Spleen (tissue), 7 donors: ENCODE measurements at regions not wholly inside any gene's neighbourhood (a gene's known extent, or its start where the extent isn't known, plus 50 kb on each side); places are given as distances from the start of the nearest gene placed in this dataset.

ENCODE experiments used
- CTCF ChIP-seq, 11 experiments: fragments of 200-600 bp in 7 of 11; fragments of 450-650 bp in 4 of 11; sonication (generic) in 4 of 11; IDR thresholded peaks in 8 of 11; conservative IDR thresholded peaks in 3 of 11; 1 replicate in 7 of 11; 2 replicates in 4 of 11; pipeline versions ENCODE4 v1.4.0 to v1.8.0; 2016 to 2021; ENCODE audit warnings: antibody characterized with exemption in 11 of 11, inconsistent platforms in 4 of 11, mild to moderate bottlenecking in 1 of 11
- POLR2A ChIP-seq, 3 donors: fragments of 450-650 bp; IDR thresholded peaks; one replicate each; pipeline ENCODE4 v1.5.1; 2017; ENCODE audit warnings: antibody characterized with exemption in 3 of 3, mild to moderate bottlenecking in 1 of 3
- POLR2AphosphoS5 ChIP-seq, 3 donors: sonication (generic); formaldehyde crosslinking; IDR thresholded peaks; one replicate each; pipeline ENCODE4 v1.5.1; 2017; ENCODE audit warnings: antibody characterized with exemption in 3 of 3
- donor health status: DM: no; HTN: no; CAD: no; lungs with moderate emphysema.
- donor health status: DM: no; HTN: no; CAD: no.
- donor health status: DM: no; HTN: no; CAD: no.

- no peak for TF ChIP-seq CTCF (IDR thresholded peaks at IDR 0.05 in 8 of 11, conservative IDR thresholded peaks at IDR 0.05 in 3 of 11)
- TF ChIP-seq POLR2AphosphoS5 (IDR thresholded peaks at IDR 0.05) = no peak
- TF ChIP-seq POLR2A (IDR thresholded peaks at IDR 0.05) = no peak
Observed at GRCh38 chr21:14863745-14864210, 201.0 kb downstream of the NRIP1 start.
